ENCODE measurements at regions not wholly inside any gene's neighbourhood (a gene's known extent, or its start where the extent isn't known, plus 50 kb on each side); places are given as distances from the start of the nearest gene placed in this dataset.
"Not testable (repeated sequence)": the region's sequence is repeated elsewhere in the genome, so short reads cannot be mapped to it uniquely, and the experiment has no call there.

DNA sequence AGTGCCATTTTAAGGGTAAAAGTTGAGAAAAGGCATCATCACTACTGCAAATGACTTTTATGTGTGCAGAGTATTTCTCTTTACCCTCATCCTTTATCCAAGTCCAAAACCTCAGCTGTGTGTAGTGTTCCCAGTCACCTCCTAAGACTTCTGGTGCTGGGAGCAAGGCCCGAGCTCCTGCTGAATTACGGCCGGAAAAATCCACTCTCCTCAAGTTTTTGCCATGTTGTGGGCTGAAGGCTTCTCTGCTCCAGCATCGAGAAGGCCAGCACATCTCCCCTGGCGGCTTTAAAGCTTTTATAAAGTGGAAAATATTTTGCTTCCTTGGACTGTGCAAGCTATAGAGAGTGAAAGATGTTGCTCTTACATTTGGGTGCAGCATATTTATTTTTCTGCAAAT lies 153.2 kb upstream of the THBS2 start:
- no peak for DNase-seq

DNA sequence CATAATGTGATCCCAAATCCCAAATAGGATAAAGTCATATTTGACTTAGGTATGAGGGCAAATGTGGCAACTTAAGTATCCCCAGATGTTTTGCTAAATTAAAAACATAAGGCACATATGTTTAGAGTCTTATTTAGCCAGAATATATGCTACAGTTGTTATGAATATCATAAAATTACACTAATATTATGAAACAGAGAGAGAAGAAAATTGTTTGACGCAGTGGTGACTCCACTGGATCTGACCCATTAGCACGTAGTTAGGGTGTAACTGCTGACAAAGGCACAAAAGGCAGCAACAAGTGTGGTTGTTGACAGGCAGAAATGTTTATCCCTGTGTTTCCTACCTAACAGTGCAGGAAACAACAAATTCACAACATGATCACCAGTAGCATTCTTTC lies 152.4 kb upstream of the THBS2 start:
- DNase-seq: no peak

DNA sequence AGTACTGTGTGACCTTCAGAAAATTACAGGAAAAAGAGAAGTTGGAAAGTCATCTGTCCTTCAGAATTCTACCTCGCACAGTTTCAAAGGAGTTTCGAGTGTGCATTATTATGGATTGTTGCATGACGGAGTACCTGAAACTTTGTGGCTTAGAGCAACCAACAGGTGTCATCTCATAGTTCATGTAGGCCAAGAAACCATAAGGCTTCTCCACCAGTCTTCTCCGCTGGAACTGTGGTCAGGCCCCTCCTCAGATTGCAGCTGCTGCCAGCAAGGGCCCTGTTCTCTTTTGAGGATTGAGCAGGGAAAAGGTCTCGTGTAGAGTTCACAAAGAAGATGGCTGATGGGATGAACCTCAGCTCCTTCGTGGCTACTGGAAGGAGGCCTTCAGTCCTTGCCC lies 151.2 kb upstream of the THBS2 start:
- DNase-seq: no peak

DNA sequence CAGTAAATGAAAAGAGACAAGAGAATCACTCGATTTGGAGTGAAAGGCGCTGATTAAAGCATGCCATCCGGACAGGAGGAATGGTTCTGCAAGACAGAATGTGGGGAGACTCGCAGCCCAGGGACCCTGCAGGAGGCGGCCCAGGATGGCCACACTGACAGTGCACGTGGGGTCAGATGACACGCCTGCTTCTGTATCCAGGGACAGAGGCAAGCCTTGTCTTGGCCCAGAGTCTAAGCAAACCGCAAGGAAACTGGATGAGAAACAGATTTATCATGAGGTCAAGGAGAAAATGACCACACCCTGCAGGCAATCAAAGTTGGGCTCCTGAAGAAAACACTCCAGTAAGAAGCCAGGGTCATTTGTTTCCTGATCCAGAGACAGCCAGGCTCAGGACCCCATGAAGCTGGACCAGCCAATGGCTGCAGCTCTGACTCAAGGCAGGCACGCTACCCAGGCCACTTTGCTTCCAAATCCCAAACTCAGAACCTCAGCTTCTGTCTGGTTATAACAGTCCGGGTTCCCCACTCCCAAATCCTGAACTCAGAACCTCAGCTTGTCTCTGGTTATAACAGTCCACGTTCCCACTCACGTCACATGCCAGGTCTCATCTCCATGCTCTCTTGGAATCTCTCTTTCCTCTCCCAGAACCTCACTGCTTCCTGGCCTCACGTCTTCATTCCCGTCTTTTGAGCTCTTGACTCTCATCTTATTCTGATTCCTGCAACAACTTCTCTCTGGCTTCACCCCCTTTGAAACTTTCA lies 144.9 kb upstream of the THBS2 start:
- DNase-seq: no peak

DNA sequence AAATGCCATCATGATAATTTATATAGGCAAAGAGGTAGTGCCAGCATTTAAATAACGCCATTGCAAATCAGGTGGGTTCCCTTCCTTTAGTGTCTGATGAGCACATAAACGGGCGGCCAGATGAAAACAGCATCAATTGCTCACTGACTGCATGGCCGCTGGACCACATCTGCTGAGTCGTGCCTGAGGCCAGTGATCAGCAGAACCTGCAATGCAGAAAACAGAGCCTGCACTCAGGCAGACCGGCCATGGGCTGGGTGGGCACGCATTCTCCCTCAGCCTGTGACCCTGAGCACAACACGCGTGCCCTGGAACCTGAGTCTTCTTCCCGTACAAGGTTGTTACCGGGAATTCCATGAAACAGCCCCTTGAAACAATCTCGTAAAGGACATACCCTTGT lies 144.0 kb upstream of the THBS2 start:
- no peak for DNase-seq

DNA sequence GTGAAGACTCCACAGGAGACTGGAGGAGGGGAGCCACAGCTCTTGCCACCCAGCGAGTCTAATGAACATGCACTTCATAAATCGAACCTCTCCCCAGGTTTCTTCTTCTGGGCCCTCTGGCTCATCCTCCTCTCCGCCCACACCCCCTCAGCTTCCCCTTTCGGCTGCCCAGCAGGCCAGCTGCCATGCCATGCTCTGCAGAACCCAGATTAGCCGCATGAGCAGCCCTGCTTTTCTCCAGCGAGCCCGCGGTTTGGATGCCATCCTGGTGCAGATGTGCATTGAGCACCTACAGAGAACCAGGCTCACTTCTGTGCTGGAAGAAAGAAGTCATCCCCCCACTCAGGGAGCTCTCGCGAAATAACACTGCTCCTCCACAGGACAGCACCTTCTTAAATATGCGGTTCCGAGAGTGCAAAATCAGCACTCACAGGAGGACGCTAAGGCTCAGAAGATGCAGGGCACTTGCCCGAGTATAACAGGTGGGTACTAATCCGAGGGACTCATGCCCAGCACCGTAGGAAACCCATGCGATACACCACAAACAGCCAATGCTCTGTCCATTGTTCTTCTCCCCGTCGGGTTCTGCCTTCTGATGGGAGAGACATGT lies 143.0 kb upstream of the THBS2 start:
- no peak for DNase-seq

DNA sequence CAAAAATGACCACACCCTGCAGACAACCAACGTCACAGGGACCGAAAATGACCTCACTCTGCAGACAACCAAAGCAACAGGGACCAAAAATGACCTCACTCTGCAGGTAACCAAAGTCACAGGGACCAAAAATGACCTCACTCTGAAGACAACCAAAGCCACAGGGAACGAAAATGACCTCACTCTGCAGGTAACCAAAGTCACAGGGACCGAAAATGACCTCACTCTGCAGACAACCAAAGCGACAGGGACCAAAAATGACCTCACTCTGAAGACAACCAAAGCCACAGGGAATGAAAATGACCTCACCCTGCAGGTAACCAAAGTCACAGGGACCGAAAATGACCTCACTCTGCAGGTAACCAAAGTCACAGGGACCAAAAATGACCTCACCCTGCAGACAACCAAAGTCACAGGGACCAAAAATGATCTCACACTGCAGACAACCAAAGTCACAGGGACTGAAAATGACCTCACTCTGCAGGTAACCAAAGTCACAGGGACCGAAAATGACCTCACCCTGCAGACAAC lies 142.4 kb upstream of the THBS2 start:
- DNase-seq: not testable (repeated sequence)

DNA sequence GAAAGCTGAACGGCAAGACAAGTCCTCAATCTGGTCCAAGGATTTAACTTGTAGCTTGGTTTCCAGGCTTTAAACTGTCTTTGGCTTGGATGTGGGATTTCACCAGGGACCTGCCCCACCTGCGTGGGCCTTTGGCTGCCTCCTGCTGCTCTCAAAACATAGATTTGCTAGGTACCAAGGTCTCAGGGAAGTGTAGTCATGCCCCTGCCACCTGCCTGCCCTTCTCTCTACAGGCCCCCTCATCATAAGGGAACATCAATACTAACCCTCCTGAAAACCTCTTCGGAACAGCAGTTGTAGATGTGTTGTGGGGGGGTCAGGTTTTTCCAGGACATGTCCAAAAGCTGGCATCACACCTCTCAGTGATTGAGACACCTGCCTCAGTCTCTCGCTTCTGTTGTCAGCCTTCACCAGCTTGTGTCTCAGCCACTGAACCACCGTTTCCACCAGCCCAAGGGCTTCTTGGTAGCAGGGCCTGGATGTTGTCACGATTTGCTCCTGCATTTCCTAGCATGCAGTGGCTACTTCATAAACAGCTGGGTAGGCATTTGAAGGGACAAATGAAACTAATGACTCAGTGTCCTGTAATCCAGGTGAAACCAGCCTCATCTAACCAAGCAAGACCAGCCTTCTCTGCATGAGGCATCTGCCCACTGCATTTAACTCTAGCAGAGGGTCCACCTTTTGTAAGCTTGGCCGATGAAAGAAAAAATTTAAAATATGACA lies 141.6 kb upstream of the THBS2 start:
- no peak for DNase-seq

DNA sequence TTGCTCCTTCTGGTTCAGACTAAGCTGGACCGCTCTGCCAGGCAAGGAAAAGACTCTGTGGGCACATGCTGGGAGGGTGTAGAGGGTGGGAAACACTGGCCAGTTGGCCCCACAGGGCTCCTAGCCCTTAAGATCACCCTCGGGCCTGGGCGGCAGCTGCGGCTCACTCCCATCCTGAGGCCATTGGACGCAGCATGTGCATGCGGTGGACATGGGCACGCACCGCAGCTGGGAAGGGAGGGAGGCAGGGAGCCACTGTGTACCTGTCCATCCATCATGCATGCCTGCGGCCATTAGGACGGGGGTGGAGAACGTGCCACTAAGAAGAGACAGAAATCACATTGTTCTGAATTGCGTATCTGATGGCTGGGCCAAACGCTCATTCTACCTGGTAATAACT lies 140.1 kb upstream of the THBS2 start:
- DNase-seq: no peak

DNA sequence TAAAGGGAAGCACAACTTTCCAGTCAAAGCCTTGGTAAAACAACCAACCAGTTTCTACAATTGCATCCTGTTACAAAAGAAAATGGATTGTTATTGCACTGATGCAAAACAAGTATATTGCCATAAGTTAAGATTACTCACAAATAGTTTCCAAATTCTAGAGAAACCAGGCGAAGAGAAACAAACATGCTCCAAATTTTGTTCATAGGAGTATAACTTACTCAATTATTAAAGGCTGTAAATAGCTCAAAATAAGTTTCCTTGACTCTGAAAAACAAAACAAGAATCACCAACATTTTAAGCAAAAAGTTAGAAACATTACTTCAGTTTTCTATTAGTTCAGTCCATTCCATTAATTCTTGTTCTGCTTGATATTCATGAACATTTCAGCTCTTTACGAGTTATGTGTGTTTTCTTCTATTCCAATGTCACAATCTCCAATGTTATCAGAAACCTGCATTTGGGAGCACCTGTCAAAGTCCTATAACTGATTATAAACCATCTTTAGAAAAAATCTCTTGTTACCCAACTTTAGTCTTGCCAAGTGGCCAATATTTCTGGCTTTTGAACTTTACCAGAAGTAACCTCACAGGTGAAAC lies 137.9 kb upstream of the THBS2 start:
- DNase-seq: no peak

DNA sequence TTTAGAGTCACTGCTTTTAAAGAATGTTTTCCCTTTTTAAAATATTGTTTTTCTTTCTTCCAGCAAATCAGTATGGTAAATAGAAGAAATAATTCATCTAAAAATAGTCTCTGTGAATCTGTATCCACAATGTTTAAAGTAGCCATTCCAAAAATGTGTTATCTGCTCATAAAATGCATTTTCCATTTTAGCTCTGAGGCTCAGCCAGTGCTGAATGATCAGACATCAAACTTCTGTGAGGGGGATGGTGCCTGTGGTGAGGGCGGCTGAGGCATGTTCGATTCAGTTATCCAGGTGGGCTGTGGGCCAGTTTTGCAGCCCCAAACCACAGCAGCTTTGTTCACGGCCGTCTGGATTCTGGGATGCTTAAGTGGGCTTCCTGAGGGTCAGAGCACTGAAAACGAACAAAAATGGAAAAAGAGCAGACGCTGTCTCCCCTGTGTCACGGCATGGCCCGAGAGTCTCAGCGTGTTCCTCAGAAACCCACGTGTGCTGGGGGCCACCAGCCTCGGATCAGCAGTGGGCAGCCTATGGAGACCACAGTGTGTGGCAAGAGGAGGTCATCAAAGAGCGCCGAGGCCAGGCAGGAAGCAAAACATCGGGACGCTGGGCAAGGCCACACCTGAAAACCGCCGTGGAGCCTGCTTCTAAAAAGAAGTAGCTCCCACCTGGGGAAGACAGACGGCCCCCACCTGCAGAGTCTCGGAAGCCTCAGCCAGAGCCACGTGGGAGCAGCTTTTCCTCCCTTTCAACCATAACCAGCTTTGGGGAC lies 134.9 kb upstream of the THBS2 start:
- no peak for DNase-seq

DNA sequence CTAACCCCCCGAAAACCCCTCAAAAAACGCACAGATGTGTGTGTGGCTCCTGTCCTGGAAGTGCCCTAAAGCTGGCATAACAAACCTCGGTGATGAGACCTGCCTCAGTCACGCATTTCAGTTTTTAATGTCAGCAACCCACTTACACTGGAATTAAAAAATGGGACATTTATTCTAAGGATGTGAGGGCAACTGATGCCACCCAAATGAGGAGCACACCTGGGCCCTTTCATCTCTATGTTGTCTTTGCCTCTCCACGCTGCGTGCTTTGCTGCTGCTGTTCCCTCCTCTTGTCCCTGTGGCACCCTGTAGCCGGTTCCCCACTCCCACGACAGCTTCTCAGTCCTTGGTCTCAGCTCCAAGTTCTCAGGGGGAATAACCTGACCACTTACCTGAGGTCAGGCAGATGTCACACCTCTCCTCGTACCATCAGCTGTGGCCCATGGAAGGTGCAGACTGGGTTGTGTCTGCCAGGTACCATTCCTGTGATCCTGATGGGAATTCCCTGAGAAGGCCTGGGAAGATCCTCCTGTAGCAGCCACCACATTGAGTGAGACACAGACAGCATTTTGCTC lies 134.2 kb upstream of the THBS2 start:
- DNase-seq: no peak

DNA sequence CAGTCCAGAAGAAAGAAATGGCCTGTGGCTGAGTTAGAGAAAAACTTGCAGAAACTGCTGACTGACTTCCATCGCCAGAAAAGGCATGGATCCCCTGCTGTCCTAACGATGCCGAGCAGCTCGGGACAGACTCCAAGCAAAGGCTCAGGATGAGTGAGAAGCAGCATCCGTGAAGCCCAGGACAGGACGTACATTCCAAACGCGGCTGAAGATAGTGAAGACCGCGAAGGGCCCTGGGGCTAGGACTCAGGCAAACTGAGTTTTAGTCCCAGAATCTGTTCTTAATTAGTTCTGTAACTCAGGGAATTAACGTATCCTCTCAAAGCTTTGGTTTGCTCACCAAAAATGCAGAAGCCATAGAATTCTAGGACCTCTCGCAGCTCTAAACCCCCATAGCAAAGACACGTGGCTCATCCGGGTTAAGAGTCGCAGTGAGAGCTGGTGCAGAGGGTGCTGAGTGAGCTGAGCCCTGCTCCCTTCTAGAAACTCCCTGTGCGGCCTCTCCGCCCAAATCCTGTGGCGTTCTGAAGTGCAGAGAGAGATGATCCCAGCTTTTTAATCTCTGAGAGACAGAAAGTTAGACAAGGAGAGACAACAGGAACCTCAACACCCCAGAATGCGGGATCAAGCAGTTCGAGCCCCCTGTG lies 132.9 kb upstream of the THBS2 start:
- peak; percentile 14 for DNase-seq

DNA sequence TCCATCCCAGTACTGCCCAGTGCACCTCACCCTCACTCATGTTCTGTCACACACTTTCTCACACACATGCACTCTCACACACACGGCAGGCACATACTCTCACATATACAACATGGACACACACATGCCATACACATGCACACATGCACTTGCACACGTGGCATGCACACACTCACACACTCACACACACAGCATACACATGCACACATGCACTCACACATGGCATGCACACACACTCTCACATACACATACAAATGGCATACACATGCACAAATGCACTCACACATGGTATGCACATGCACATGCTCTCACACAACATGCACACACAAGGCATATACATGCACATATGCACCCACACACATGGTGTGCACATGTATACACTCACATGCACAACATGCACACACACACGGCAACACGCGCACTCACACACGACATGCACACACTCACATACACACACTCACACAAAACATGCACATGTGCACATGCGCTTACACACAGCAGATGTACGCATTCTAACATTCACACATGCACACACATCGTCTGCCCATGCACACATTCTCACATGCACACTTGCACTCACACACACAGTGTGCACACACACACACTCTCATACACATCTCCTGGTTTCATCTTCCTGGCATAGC lies 131.7 kb upstream of the THBS2 start:
- DNase-seq: no peak

DNA sequence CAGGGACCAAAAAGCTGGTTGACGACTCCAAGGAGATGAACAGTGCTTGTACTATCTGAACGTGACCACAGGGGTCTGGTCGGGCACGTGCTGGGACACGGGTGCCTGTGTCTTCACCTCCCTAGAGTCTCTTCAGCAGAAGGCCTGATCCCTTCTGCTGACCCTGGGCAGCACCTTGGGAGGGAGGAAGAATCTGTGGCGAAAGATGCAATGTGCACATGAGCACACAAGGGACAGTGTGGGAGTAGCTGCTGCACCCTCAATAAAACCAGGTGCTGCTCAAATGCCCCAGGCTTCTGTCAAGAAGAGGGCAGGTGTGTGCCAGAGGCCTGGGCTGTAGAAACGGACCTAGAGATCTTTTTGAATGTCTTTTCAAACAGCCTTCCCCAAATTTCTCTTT lies 130.6 kb upstream of the THBS2 start:
- DNase-seq: no peak

DNA sequence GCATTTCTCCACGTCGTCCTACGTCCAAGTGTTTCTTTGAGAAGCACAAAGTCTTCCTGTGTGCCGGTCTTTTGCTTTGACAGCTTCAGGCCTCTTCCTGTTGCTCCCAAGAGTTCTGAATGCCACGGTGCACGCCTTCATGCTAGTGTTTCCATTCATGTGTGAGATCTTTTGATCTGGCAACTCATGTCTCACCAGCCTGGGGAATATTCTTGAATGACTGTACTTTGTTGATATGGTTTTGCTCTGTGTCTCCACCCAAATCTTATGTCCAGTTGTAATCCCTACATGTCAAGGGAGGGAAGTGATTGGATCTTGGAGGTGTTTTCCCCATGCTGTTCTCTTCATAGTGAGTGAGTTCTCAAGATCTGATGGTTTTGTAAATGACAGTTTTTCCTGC lies 129.6 kb upstream of the THBS2 start:
- DNase-seq: no peak

DNA sequence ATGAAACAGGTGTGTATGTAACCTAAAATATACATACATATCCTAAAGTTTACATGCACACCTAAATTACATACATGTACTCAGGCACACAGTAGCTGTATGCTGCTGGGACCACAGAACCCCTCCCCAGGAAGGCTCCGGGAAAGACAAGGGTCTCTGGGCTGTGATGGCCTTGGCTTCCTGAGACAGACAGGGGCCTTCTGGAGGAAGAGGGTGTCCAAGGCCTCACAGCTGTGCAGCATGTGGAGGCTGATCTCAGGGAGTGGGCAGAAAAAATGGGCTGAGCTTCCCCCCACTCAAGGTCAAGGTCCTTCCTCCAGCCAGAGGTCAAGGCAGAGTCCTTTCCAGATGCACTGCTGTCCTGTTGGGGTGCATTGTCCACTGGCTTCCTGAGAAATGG lies 129.1 kb upstream of the THBS2 start:
- DNase-seq: no peak

DNA sequence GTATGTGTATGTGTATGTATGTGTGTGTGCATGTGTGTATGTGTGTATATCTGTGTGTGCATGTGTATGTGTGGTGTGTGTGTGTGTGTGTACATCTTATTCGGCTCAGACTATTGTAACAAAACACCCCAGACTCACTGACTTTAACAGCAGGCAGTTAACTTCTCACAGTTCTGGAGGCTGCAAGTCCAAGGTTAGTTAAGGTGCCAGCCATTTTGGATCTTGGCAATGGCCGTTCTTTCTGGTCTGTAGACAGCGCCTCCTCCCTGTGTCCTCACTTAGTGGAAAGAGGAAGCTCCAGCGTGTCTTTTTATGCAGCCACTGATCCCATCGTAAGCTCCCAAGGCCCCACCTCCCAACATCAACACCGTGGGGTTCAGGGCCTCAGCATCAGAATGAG lies 128.3 kb upstream of the THBS2 start:
- no peak for DNase-seq

DNA sequence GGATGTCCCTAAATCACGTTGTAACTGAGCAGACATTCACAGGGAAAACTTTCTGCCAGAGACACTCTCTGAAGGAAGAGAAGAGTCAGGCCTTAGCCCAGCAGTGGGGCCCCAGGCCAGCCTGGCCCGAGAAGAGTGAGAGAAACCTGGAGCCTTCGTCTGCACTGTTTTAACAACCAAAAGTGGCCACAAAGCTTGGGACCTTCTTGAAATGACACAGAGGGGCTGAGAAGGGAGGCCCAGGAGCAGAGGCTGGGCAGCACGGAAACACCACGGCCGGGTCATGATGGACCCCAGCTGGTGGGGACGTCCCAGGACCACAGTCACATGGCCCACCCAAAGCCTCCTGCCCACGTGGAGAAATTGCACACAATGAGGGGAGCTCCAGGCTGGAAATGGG lies 126.8 kb upstream of the THBS2 start:
- no peak for DNase-seq

DNA sequence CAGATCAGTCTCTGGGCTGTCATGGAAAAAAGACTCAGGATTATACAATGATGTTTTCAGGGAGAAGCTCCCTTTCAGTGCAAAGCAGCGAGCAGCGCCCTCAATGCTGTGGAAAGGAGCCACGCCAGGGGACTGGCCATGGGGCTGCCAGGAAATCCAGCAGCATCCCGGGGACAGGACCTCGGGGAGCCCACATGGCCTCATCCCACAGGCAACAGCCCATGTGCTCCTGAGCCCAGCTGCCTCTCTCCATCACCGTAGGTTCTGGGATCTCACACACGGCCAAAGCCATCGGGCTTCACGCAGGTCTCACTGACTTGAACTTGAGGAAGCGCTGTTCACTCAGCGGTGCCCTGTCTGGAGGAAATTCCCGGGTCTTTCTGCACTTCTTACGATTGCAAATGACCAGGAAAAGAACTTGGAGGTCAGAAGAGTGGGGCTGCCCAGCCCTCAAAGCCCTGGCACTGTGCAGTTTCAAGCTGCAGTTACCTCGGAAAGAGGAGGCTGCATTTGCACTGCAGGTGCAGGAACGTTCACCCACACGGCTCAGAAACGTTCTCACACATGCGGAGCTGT lies 125.9 kb upstream of the THBS2 start:
- DNase-seq: no peak
